OCI-LY1 (cell line): ENCODE measurements at regions not wholly inside any gene's neighbourhood (a gene's known extent, or its start where the extent isn't known, plus 50 kb on each side); places are given as distances from the start of the nearest gene placed in this dataset.

Source experiments
- H2AFZ ChIP-seq: fragments of 200-600 bp; sonication (generic), shearing (Covaris generic); 2 replicates; pipeline ENCODE4 v1.6.0; 2014; ENCODE audit warnings: antibody characterized with exemption, mild to moderate bottlenecking, low read length
- H3F3A ChIP-seq: fragments of 200-600 bp; sonication (generic), shearing (Covaris generic); 2 replicates; pipeline ENCODE4 v1.6.0; 2014; ENCODE audit warnings: mild to moderate bottlenecking, antibody characterized with exemption, low read length, moderate library complexity; ENCODE audit not compliant: insufficient read depth
- H3K27ac ChIP-seq: fragments of 200-600 bp; sonication (generic); 2 replicates; pipeline ENCODE4 v1.5.1; 2014; ENCODE audit warnings: low read length, mixed run types, mild to moderate bottlenecking, low read depth; ENCODE audit not compliant: poor library complexity, severe bottlenecking
- H3K27me3 ChIP-seq: fragments of 200-600 bp; sonication (generic); 2 replicates; pipeline ENCODE4 v1.6.0; 2014; ENCODE audit warnings: antibody characterized with exemption, mild to moderate bottlenecking, low read length, moderate library complexity; ENCODE audit not compliant: insufficient read depth
- H3K36me3 ChIP-seq: fragments of 200-600 bp; sonication (generic); 2 replicates; pipeline ENCODE4 v1.6.1; 2014; ENCODE audit warnings: mild to moderate bottlenecking, antibody characterized with exemption, low read length, moderate library complexity, mixed read lengths; ENCODE audit not compliant: insufficient read depth
- H3K4me1 ChIP-seq: fragments of 200-600 bp; sonication (generic); 2 replicates; pipeline ENCODE4 v1.5.1; 2014; ENCODE audit warnings: mild to moderate bottlenecking, low read length, moderate library complexity; ENCODE audit not compliant: insufficient read depth, severe bottlenecking
- H3K4me2 ChIP-seq: fragments of 200-600 bp; sonication (generic), shearing (Covaris generic); 2 replicates; pipeline ENCODE4 v1.6.1; 2014; ENCODE audit warnings: low read length
- H3K4me3 ChIP-seq: fragments of 200-600 bp; sonication (generic); 2 replicates; pipeline ENCODE4 v1.5.1; 2014; ENCODE audit warnings: low read length, low read depth, mild to moderate bottlenecking, mixed read lengths; ENCODE audit not compliant: poor library complexity, severe bottlenecking
- H3K79me2 ChIP-seq: fragments of 200-600 bp; shearing (Covaris generic); 2 replicates; pipeline ENCODE4 v1.6.1; 2016; ENCODE audit warnings: mixed run types, low read length, mixed read lengths; ENCODE audit not compliant: insufficient read depth
- H3K9ac ChIP-seq: fragments of 200-600 bp; sonication (generic), shearing (Covaris generic); 2 replicates; pipeline ENCODE4 v1.6.1; 2014; ENCODE audit warnings: mild to moderate bottlenecking, low read length, mixed read lengths
- H3K9me2 ChIP-seq: fragments of 200-600 bp; sonication (generic), shearing (Covaris generic); 2 replicates; pipeline ENCODE4 v1.6.1; 2014; ENCODE audit warnings: low read depth, mild to moderate bottlenecking, low read length, mixed read lengths
- H3K9me3 ChIP-seq: fragments of 200-600 bp; shearing (Covaris generic); 2 replicates; pipeline ENCODE4 v1.6.1; 2014; ENCODE audit warnings: low read length, mixed read lengths
- H4K20me1 ChIP-seq: fragments of 200-600 bp; sonication (generic), shearing (Covaris generic); 2 replicates; pipeline ENCODE4 v1.6.0; 2016; ENCODE audit warnings: mild to moderate bottlenecking, low read length; ENCODE audit not compliant: insufficient read depth
- EZH2 ChIP-seq: fragments of 200-600 bp; sonication (generic), shearing (Covaris generic); IDR thresholded peaks from 2 replicates; pipeline ENCODE4 v1.8.0; 2017; ENCODE audit warnings: borderline replicate concordance, mixed run types, mild to moderate bottlenecking, antibody characterized with exemption, low read length, moderate library complexity, mixed read lengths
- TF ChIP-seq, protein P1 (sequence below): fragments of 200-600 bp; sonication (generic), shearing (Covaris generic); IDR thresholded peaks from 2 replicates; pipeline ENCODE4 v1.5.1; 2017; ENCODE audit warnings: mild to moderate bottlenecking, antibody characterized with exemption, low read length, moderate library complexity, mixed read lengths

GRCh38 chr21:38990424-38990794, 184.7 kb downstream of the ETS2 start:
- H3K4me2 ChIP-seq = no peak overlapping the region
- no peaks in the 10 kb centered on the region for H3K9me2 ChIP-seq
- no peaks in the 10 kb centered on the region for H3F3A ChIP-seq
- no peaks in the 10 kb centered on the region for H3K36me3 ChIP-seq
- no peak overlapping the region for H3K27ac ChIP-seq
- H3K9me3 ChIP-seq = no peaks in the 10 kb centered on the region
- peaks cover 28% of the 10 kb centered on the region for H3K4me1 ChIP-seq
- no peak overlapping the region for H3K4me3 ChIP-seq
- H3K79me2 ChIP-seq = no peaks in the 10 kb centered on the region
- no peaks in the 10 kb centered on the region for H4K20me1 ChIP-seq
- no peak for TF ChIP-seq EZH2
- TF ChIP-seq, protein P1, sequence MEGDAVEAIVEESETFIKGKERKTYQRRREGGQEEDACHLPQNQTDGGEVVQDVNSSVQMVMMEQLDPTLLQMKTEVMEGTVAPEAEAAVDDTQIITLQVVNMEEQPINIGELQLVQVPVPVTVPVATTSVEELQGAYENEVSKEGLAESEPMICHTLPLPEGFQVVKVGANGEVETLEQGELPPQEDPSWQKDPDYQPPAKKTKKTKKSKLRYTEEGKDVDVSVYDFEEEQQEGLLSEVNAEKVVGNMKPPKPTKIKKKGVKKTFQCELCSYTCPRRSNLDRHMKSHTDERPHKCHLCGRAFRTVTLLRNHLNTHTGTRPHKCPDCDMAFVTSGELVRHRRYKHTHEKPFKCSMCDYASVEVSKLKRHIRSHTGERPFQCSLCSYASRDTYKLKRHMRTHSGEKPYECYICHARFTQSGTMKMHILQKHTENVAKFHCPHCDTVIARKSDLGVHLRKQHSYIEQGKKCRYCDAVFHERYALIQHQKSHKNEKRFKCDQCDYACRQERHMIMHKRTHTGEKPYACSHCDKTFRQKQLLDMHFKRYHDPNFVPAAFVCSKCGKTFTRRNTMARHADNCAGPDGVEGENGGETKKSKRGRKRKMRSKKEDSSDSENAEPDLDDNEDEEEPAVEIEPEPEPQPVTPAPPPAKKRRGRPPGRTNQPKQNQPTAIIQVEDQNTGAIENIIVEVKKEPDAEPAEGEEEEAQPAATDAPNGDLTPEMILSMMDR = no peak
- no peaks in the 10 kb centered on the region; the same call in 1 of the 2 replicates for H3K27me3 ChIP-seq
- H2AFZ ChIP-seq = no peak overlapping the region
- H3K9ac ChIP-seq = no peak overlapping the region

GRCh38 chr21:38989745-38990423, 184.2 kb downstream of the ETS2 start:
- Histone ChIP-seq H3F3A (no peaks in the 10 kb centered on the region), H3K4me2 (no peak overlapping the region), H3K27ac (no peak overlapping the region), H3K9ac (no peak overlapping the region), H3K4me3 (no peak overlapping the region), H4K20me1 (no peaks in the 10 kb centered on the region), H3K27me3 (no peaks in the 10 kb centered on the region; the same call in 1 of the 2 replicates), H3K9me3 (no peaks in the 10 kb centered on the region), H2AFZ (no peak overlapping the region), H3K4me1 (peaks cover 33% of the 10 kb centered on the region), H3K79me2 (no peaks in the 10 kb centered on the region), H3K9me2 (no peaks in the 10 kb centered on the region), H3K36me3 (no peaks in the 10 kb centered on the region)
- TF ChIP-seq EZH2 = no peak
- TF ChIP-seq, protein P1 = no peak

DNA sequence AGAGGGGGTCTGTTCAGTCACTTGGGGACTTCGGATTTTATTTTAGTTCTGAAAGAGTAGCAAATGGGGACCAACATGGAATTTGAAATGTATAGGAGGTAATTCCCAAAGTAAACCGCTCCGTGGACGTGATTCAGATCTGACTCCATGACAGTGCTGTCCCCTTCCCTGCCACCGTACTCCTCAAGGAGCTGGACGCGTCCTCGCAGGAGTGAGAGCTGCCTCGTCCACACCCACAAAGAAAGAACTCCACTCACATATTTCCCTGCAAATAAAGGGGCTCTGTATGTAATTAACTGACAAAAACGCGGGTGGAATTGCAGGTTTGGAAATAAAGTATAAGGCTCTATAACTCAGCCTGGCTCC, 183.6 kb downstream of the ETS2 start:
- no peaks in the 10 kb centered on the region; the same call in 1 of the 2 replicates for H3K27me3 ChIP-seq
- no peak overlapping the region for H2AFZ ChIP-seq
- no peaks in the 10 kb centered on the region for H3F3A ChIP-seq

More for the DNA sequence above, 183.6 kb downstream of the ETS2 start:
- H3K4me1 ChIP-seq = peaks cover 37% of the 10 kb centered on the region
- H3K9ac ChIP-seq = no peak overlapping the region
- no peaks in the 10 kb centered on the region for H3K36me3 ChIP-seq
- no peaks in the 10 kb centered on the region for H3K9me2 ChIP-seq
- H3K4me2 ChIP-seq = no peak overlapping the region; the same call in 1 of the 2 replicates
- no peak overlapping the region for H3K4me3 ChIP-seq
- H3K79me2 ChIP-seq = no peaks in the 10 kb centered on the region
- H3K27ac ChIP-seq = no peak overlapping the region
- H4K20me1 ChIP-seq = no peaks in the 10 kb centered on the region
- no peaks in the 10 kb centered on the region for H3K9me3 ChIP-seq
- no peak for TF ChIP-seq EZH2
- TF ChIP-seq, protein P1 = no peak
